Retina (tissue), 1 donor: ENCODE measurements at regions not wholly inside any gene's neighbourhood (a gene's known extent, or its start where the extent isn't known, plus 50 kb on each side); places are given as distances from the start of the nearest gene placed in this dataset.

Experiments
- DNase-seq: peaks from one replicate; pipeline ENCODE4 v3.0.0-alpha.2; 2016

- no peak for DNase-seq
These were observed 69.1 kb upstream of the PTER start for GRCh38 chr10:16367621-16368292.

GRCh38 chr10:16381083-16381482, 55.7 kb upstream of the PTER start:
- DNase-seq = no peak

GRCh38 chr10:16384021-16384420, 52.8 kb upstream of the PTER start:
- DNase-seq = peak; percentile 55

- no peak for DNase-seq
These were observed 50.0 kb upstream of the PTER start for GRCh38 chr10:16386855-16387254.
